IMR-90 (cell line): ENCODE measurements at regions not wholly inside any gene's neighbourhood (a gene's known extent, or its start where the extent isn't known, plus 50 kb on each side); places are given as distances from the start of the nearest gene placed in this dataset.

Experiments
- ATAC-seq: fragments of 200-7000 bp; cut with Tn5 transposase; 2 replicates; pipeline ENCODE4 v1.9.1; 2020; ENCODE audit warnings: low read depth, mild to moderate bottlenecking, moderate library complexity
- BruUV-seq: library from RNA; stranded (reverse); fragments of 400-500 nt; replicated peaks from 2 replicates; lab custom pipeline; 2021; lab: Mats Ljungman, UMichigan
- CTCF ChIA-PET: fragments of 300-600 bp; formaldehyde crosslinking; extraction: SDS; loops from one replicate; lab custom pipeline; 2021; ENCODE audit warnings: antibody characterized with exemption; lab: Yijun Ruan, JAX
- POLR2A ChIA-PET: fragments of 300-600 bp; sonication (Branson Sonifier 250); formaldehyde crosslinking; loops from one replicate; lab custom pipeline; 2022; ENCODE audit warnings: antibody characterized with exemption; ENCODE audit not compliant: unreplicated experiment; lab: Charles Lee
- DNase-seq: peaks from one replicate; pipeline ENCODE4 v3.0.0; 2013
- H2AFZ ChIP-seq: replicated peaks from 2 replicates; pipeline ENCODE3; 2013; ENCODE audit warnings: low read length, mild to moderate bottlenecking; ENCODE audit not compliant: poor library complexity
- H2AK5ac ChIP-seq: 2 replicates; pipeline ENCODE4 v1.6.1; 2013; ENCODE audit warnings: low read depth, low read length, inconsistent platforms
- H2AK9ac ChIP-seq: replicated peaks from 2 replicates; pipeline ENCODE3; 2013; ENCODE audit warnings: mild to moderate bottlenecking, low read depth, low read length, moderate library complexity; ENCODE audit not compliant: poor library complexity
- H2BK120ac ChIP-seq: 2 replicates; pipeline ENCODE4 v1.6.1; 2013; ENCODE audit warnings: low read depth, low read length, inconsistent platforms
- H2BK15ac ChIP-seq: 3 replicates; pipeline ENCODE4 v1.6.1; 2013; ENCODE audit warnings: low read depth, low read length, inconsistent platforms
- H2BK20ac ChIP-seq: 2 replicates; pipeline ENCODE4 v1.6.1; 2013; ENCODE audit warnings: low read depth, mild to moderate bottlenecking, inconsistent platforms, low read length, moderate library complexity
- H2BK5ac ChIP-seq: 2 replicates; pipeline ENCODE4 v1.6.1; 2013; ENCODE audit warnings: mild to moderate bottlenecking, low read depth, low read length, inconsistent platforms; ENCODE audit not compliant: poor library complexity, severe bottlenecking
- H3K14ac ChIP-seq: replicated peaks from 2 replicates; pipeline ENCODE4 v1.6.1; 2013; ENCODE audit warnings: low read depth, low read length, inconsistent platforms
- H3K18ac ChIP-seq: 2 replicates; pipeline ENCODE4 v1.6.1; 2013; ENCODE audit warnings: low read depth, low read length, control low read depth
- H3K23ac ChIP-seq: 2 replicates; pipeline ENCODE4 v1.6.1; 2013; ENCODE audit warnings: low read depth, low read length, inconsistent platforms
- H3K27ac ChIP-seq: 2 replicates; pipeline ENCODE4 v1.5.1; 2013; ENCODE audit warnings: mild to moderate bottlenecking, control low read depth, low read length; ENCODE audit not compliant: insufficient read depth
- H3K27me3 ChIP-seq: 2 replicates; pipeline ENCODE4 v1.6.1; 2013; ENCODE audit warnings: low read length; ENCODE audit not compliant: control insufficient read depth, insufficient read depth
- H3K36me3 ChIP-seq: 2 replicates; pipeline ENCODE4 v1.6.1; 2013; ENCODE audit warnings: low read length, mixed read lengths; ENCODE audit not compliant: control insufficient read depth, insufficient read depth
- H3K4ac ChIP-seq: 2 replicates; pipeline ENCODE4 v1.6.1; 2013; ENCODE audit warnings: low read depth, low read length, inconsistent platforms
- H3K4me1 ChIP-seq: 2 replicates; pipeline ENCODE4 v1.6.1; 2013; ENCODE audit warnings: low read length, mixed read lengths; ENCODE audit not compliant: control insufficient read depth, insufficient read depth
- H3K4me2 ChIP-seq: 2 replicates; pipeline ENCODE4 v1.6.1; 2013; ENCODE audit warnings: low read depth, mild to moderate bottlenecking, control low read depth, low read length, moderate library complexity
- H3K4me3 ChIP-seq: 2 replicates; pipeline ENCODE4 v1.5.1; 2013; ENCODE audit warnings: low read depth, mild to moderate bottlenecking, control low read depth, low read length, moderate library complexity; ENCODE audit not compliant: insufficient read depth
- H3K56ac ChIP-seq: 2 replicates; pipeline ENCODE4 v1.6.1; 2013; ENCODE audit warnings: low read length, inconsistent platforms; ENCODE audit not compliant: insufficient read depth; ENCODE audit errors: extremely low read depth
- H3K79me1 ChIP-seq, 2 experiments: 2 replicates each; pipeline ENCODE4 v1.6.1; 2013; ENCODE audit warnings: low read length in 2 of 2, inconsistent platforms in 1 of 2, low read depth in 1 of 2
- H3K9ac ChIP-seq: 2 replicates; pipeline ENCODE4 v1.6.1; 2013; ENCODE audit warnings: low read depth, low read length, control low read depth
- H3K9me1 ChIP-seq: 2 replicates; pipeline ENCODE4 v1.6.1; 2013; ENCODE audit warnings: low read length, inconsistent platforms; ENCODE audit not compliant: insufficient read depth
- H3K9me3 ChIP-seq: 2 replicates; pipeline ENCODE4 v1.6.1; 2013; ENCODE audit warnings: low read length; ENCODE audit not compliant: control insufficient read depth, insufficient read depth
- H4K20me1 ChIP-seq: 2 replicates; pipeline ENCODE4 v1.6.1; 2013; ENCODE audit warnings: low read length, inconsistent platforms; ENCODE audit not compliant: insufficient read depth
- H4K5ac ChIP-seq: 2 replicates; pipeline ENCODE4 v1.6.1; 2013; ENCODE audit warnings: mild to moderate bottlenecking, low read depth, low read length, control low read depth
- H4K8ac ChIP-seq, 2 experiments: 2 replicates each; pipeline ENCODE4 v1.6.1; 2013; ENCODE audit warnings: low read depth in 2 of 2, low read length in 2 of 2, control low read depth in 1 of 2, inconsistent platforms in 1 of 2
- H4K91ac ChIP-seq: 2 replicates; pipeline ENCODE4 v1.6.1; 2013; ENCODE audit warnings: low read depth, low read length, inconsistent platforms; ENCODE audit not compliant: insufficient read depth
- CHD1 ChIP-seq: IDR thresholded peaks from 2 replicates; pipeline ENCODE4 v1.6.1; 2012; ENCODE audit warnings: low read depth, low read length, improper control_type of control experiment
- MAFK ChIP-seq: IDR thresholded peaks from 2 replicates; pipeline ENCODE4 v1.6.1; 2012; ENCODE audit warnings: low read depth, low read length, improper control_type of control experiment
- MAZ ChIP-seq: IDR thresholded peaks from 2 replicates; pipeline ENCODE4 v1.6.1; 2012; ENCODE audit warnings: low read depth, mild to moderate bottlenecking, low read length, improper control_type of control experiment, moderate library complexity, borderline replicate concordance
- MXI1 ChIP-seq: IDR thresholded peaks from 2 replicates; pipeline ENCODE4 v1.6.1; 2012; ENCODE audit warnings: low read depth, mild to moderate bottlenecking, low read length, moderate library complexity, borderline replicate concordance
- NFE2L2 ChIP-seq: fragments of 150-350 bp; IDR thresholded peaks from 2 replicates; pipeline ENCODE4 v1.6.1; 2016; ENCODE audit warnings: low read depth, mild to moderate bottlenecking, low read length
- POLR2A ChIP-seq: IDR thresholded peaks from 2 replicates; pipeline ENCODE4 v1.6.1; 2012; ENCODE audit warnings: mild to moderate bottlenecking, low read depth, low read length
- RAD21 ChIP-seq: IDR thresholded peaks from 2 replicates; pipeline ENCODE4 v1.6.1; 2012; ENCODE audit warnings: low read length, improper control_type of control experiment
- RCOR1 ChIP-seq: IDR thresholded peaks from 2 replicates; pipeline ENCODE4 v1.6.1; 2012; ENCODE audit warnings: mild to moderate bottlenecking, low read length, improper control_type of control experiment; ENCODE audit not compliant: insufficient replicate concordance
- RFX5 ChIP-seq: IDR thresholded peaks from 2 replicates; pipeline ENCODE4 v1.8.0; 2012; ENCODE audit warnings: low read depth, mild to moderate bottlenecking, low read length, moderate library complexity
- SMC3 ChIP-seq: fragments of 150-350 bp; IDR thresholded peaks from 2 replicates; pipeline ENCODE4 v1.6.1; 2016; ENCODE audit warnings: low read depth, mild to moderate bottlenecking, antibody characterized with exemption, low read length, moderate library complexity
- USF2 ChIP-seq: fragments of 150-350 bp; IDR thresholded peaks from 2 replicates; pipeline ENCODE4 v1.6.1; 2017; ENCODE audit warnings: mild to moderate bottlenecking, antibody characterized with exemption, low read length, low read depth
- WGBS, 2 experiments: methylation state at CpG; one replicate each; pipeline versions ENCODE4 v1.1.5 to v1.1.7; 2013; ENCODE audit warnings: missing lambda C conversion rate in 2 of 2; ENCODE audit not compliant: insufficient read length in 1 of 2; ENCODE audit errors: extremely low coverage in 2 of 2; 5-methylcytosine and 5-hydroxymethylcytosine counted together
- dilution Hi-C: fragments of 300-500 bp; cut with HindIII; formaldehyde crosslinking; loops from one replicate; pipeline ENCODE4 v1.14.3; 2018; ENCODE audit warnings: low sequenced_read_pairs; ENCODE audit not compliant: unreplicated experiment
- in situ Hi-C: fragments of 300-500 bp; cut with MboI; formaldehyde crosslinking; loops from 3 replicates; pipeline ENCODE4 v1.14.3; 2019; ENCODE audit warnings: low sequenced_read_pairs, inconsistent platforms, mixed read lengths
- intact Hi-C: fragments of 100-400 bp; cut with micrococcal nuclease; formaldehyde crosslinking; loops from 2 replicates; pipeline ENCODE4 v1.10.0; 2022

GRCh38 chr14:89543425-89543790 is 126.4 kb upstream of the FOXN3 start:
- peaks cover 17 to 38% of the 10 kb centered on the region in 2 experiments for H3K79me1 ChIP-seq
- H3K4ac ChIP-seq, result no peak overlapping the region
- ATAC-seq, result no peak
- dilution Hi-C loops (no loop called here), in situ Hi-C loops (no loop called here), intact Hi-C loops (loop anchor here (5.0 kb wide), 2 partner anchors 304 to 369 kb away; no protein-coding TSS in a partner anchor)
- BruUV-seq, result no TSS peak
- no peak overlapping the region for H2AFZ ChIP-seq
- peaks cover 2% of the 10 kb centered on the region; the same call in 1 of the 2 replicates for H4K20me1 ChIP-seq
- DNase-seq, result no peak
- H3K9me3 ChIP-seq, result no peaks in the 10 kb centered on the region
- no peak overlapping the region for H3K9ac ChIP-seq
- no peak overlapping the region for H3K4me3 ChIP-seq
- no peak overlapping the region for H3K18ac ChIP-seq
- no peak overlapping the region for H2BK5ac ChIP-seq
- H2AK5ac ChIP-seq, result no peak overlapping the region
- H3K9me1 ChIP-seq, result peaks cover 8% of the 10 kb centered on the region
- no peak overlapping the region for H3K23ac ChIP-seq
- H3K36me3 ChIP-seq, result no peaks in the 10 kb centered on the region
- no peak overlapping the region for H2AK9ac ChIP-seq
- no peak overlapping the region for H2BK20ac ChIP-seq
- H3K14ac ChIP-seq, result no peak overlapping the region
- no peak overlapping the region for H2BK120ac ChIP-seq
- no peak for TF ChIP-seq SMC3
- no peak for TF ChIP-seq RFX5
- TF ChIP-seq RCOR1, result no peak
- no peak for TF ChIP-seq USF2
- TF ChIP-seq MXI1, result no peak
- TF ChIP-seq NFE2L2, result no peak
- no peak for TF ChIP-seq CHD1
- no peak for TF ChIP-seq MAFK
- no peak for TF ChIP-seq POLR2A
- TF ChIP-seq RAD21, result no peak
- no peak for TF ChIP-seq MAZ
- H3K4me2 ChIP-seq, result no peak overlapping the region
- no peak overlapping the region for H4K91ac ChIP-seq
- no peak overlapping the region for H3K27ac ChIP-seq
- no peak overlapping the region for H3K56ac ChIP-seq
- peak overlapping the region; percentile 45; the same call in 1 of the 2 replicates for H4K5ac ChIP-seq
- no peak overlapping the region for H2BK15ac ChIP-seq
- ChIA-PET CTCF (interaction anchor here (1.2 kb wide), 1 partner anchor 53 kb away, joined by 4 read pairs; no protein-coding TSS in a partner anchor), POLR2A (no interaction called here)
- no peak overlapping the region for H4K8ac ChIP-seq
- H3K4me1 ChIP-seq, result peaks cover 13% of the 10 kb centered on the region
- no CpG with 5 or more reads among the region's 7 CpGs for WGBS, 2 experiments
- no peaks in the 10 kb centered on the region for H3K27me3 ChIP-seq
